Ishikawa (cell line): ENCODE measurements at regions not wholly inside any gene's neighbourhood (a gene's known extent, or its start where the extent isn't known, plus 50 kb on each side); places are given as distances from the start of the nearest gene placed in this dataset.
A peak's percentile ranks its signal among the peaks of the same experiment; 100 is the strongest.

Source experiments
- CEBPB ChIP-seq: IDR thresholded peaks from 2 replicates; pipeline ENCODE4 v1.6.1; 2012
- CREB1 ChIP-seq: IDR thresholded peaks from 2 replicates; pipeline ENCODE4 v1.6.1; 2012; ENCODE audit warnings: low read depth
- EGR1 ChIP-seq: IDR thresholded peaks from 2 replicates; pipeline ENCODE4 v1.6.1; 2012
- EP300 ChIP-seq: IDR thresholded peaks from 2 replicates; pipeline ENCODE4 v1.6.1; 2012; ENCODE audit warnings: borderline replicate concordance
- FOXM1 ChIP-seq: IDR thresholded peaks from 2 replicates; pipeline ENCODE4 v1.6.1; 2012; ENCODE audit warnings: low read depth, borderline replicate concordance
- NFIC ChIP-seq: IDR thresholded peaks from 2 replicates; pipeline ENCODE4 v1.6.1; 2012
- RAD21 ChIP-seq: IDR thresholded peaks from 2 replicates; pipeline ENCODE4 v1.6.1; 2012; ENCODE audit warnings: low read depth
- REST ChIP-seq: IDR thresholded peaks from 2 replicates; pipeline ENCODE4 v1.6.1; 2012; ENCODE audit warnings: low read depth, mild to moderate bottlenecking
- TAF1 ChIP-seq: IDR thresholded peaks from 2 replicates; pipeline ENCODE4 v1.6.1; 2012; ENCODE audit warnings: low read depth, mild to moderate bottlenecking
- TCF12 ChIP-seq: IDR thresholded peaks from 2 replicates; pipeline ENCODE4 v1.6.1; 2012; ENCODE audit warnings: low read depth
- TEAD4 ChIP-seq: IDR thresholded peaks from 2 replicates; pipeline ENCODE4 v1.6.1; 2012
- USF1 ChIP-seq: IDR thresholded peaks from 2 replicates; pipeline ENCODE4 v1.6.1; 2012
- YY1 ChIP-seq: IDR thresholded peaks from 2 replicates; pipeline ENCODE4 v1.6.1; 2012; ENCODE audit warnings: low read depth
- ZBTB7A ChIP-seq: IDR thresholded peaks from 2 replicates; pipeline ENCODE4 v1.6.1; 2012; ENCODE audit warnings: low read depth
- TF ChIP-seq, protein P1 (sequence below): IDR thresholded peaks from 2 replicates; pipeline ENCODE4 v1.6.1; 2012

- TF ChIP-seq FOXM1 (no peak), RAD21 (no peak), CREB1 (no peak), NFIC (no peak), TCF12 (no peak), ZBTB7A (no peak), EGR1 (no peak), TAF1 (no peak), YY1 (no peak), TEAD4 (no peak), EP300 (no peak), REST (no peak), USF1 (no peak), CEBPB (no peak)
- TF ChIP-seq, protein P1, sequence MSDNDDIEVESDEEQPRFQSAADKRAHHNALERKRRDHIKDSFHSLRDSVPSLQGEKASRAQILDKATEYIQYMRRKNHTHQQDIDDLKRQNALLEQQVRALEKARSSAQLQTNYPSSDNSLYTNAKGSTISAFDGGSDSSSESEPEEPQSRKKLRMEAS = no peak
Observed at GRCh38 chr14:53448682-53449081, 295.6 kb upstream of the DDHD1 start.

GRCh38 chr14:53444677-53445312 is 291.7 kb upstream of the DDHD1 start:
- no peak for TF ChIP-seq USF1
- TF ChIP-seq CREB1 = no peak
- TF ChIP-seq TAF1 = no peak
- TF ChIP-seq EP300 = no peak
- no peak for TF ChIP-seq ZBTB7A

DNA sequence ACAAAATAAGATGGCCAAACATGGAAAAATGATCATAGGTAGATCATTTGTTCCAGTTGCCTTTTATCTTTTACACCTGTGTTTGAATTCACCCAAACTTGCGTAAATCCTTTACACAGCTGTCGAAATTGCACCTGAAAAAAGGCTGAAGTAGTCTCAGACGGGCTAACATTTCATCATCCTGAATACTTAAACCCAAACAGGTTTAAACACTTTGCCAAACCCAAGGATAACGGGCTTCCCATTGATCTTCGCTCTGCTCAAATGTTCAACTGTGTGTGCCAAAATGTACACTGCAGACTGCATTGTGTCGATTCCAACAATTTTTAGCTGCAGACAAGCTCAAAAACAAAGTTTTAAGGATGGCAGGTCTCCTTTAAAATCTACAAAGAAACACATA is 288.7 kb upstream of the DDHD1 start:
- TF ChIP-seq TCF12 (no peak), YY1 (no peak), NFIC (no peak)

DNA sequence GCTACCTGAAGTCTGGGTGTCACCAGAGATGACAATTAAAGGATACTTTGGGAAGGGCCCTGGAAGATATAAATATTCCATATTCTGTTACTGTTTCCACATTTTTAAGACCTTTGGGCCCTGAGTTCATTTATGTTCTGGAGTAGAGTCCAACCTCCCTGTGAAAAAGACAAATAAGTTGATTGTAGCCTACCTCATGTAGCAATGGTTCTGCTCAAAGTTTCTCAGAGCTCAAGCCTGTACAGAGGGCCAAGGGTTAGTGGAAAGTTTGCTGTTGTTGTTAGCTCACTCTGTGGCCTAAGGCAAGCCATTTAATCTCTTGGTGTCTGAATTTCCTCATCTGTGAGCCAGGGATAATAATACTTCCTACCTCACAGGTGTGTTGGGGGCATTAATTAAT is 284.7 kb upstream of the DDHD1 start:
- no peak for TF ChIP-seq YY1
- TF ChIP-seq CREB1 = no peak
- no peak for TF ChIP-seq ZBTB7A
- no peak for TF ChIP-seq EGR1
- no peak for TF ChIP-seq RAD21
- TF ChIP-seq, protein P1 = no peak

DNA sequence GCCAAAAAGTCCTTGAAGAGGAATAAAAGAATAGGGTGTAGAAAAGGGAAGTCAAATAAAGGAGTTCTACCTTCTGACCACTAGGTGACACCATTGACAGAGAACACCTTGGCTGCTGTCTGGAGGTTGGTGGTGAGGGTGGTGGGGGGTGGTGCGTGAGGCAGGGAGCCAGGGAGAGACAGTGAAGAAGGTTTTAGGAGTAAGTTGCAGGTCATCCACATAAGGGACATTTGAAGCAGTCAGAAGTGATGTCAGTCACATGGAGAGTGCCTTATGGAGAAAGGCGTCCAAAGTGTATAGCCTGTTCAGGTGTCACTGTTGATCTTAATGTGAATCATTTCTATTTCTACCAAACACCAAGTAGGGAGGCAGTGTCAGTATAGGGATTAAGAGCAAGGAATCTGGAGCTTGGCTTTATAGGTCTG is 279.3 kb upstream of the DDHD1 start:
- TF ChIP-seq RAD21 (peak; percentile 86), CREB1 (no peak)

- TF ChIP-seq REST (no peak), TAF1 (no peak), EP300 (no peak), YY1 (no peak), CEBPB (no peak), CREB1 (no peak), RAD21 (no peak), ZBTB7A (no peak), EGR1 (no peak), USF1 (no peak), TCF12 (no peak), FOXM1 (no peak), TEAD4 (no peak), NFIC (no peak)
- TF ChIP-seq, protein P1 = no peak
Observed at GRCh38 chr14:53430870-53431269, 277.7 kb upstream of the DDHD1 start.
